Raji (cell line): ENCODE measurements at regions not wholly inside any gene's neighbourhood (a gene's known extent, or its start where the extent isn't known, plus 50 kb on each side); places are given as distances from the start of the nearest gene placed in this dataset.

Experiments
- POLR2A ChIP-seq: IDR thresholded peaks from 2 replicates; pipeline ENCODE4 v1.6.1; 2011; ENCODE audit warnings: low read depth, low read length, control low read depth; ENCODE audit not compliant: insufficient read depth

DNA sequence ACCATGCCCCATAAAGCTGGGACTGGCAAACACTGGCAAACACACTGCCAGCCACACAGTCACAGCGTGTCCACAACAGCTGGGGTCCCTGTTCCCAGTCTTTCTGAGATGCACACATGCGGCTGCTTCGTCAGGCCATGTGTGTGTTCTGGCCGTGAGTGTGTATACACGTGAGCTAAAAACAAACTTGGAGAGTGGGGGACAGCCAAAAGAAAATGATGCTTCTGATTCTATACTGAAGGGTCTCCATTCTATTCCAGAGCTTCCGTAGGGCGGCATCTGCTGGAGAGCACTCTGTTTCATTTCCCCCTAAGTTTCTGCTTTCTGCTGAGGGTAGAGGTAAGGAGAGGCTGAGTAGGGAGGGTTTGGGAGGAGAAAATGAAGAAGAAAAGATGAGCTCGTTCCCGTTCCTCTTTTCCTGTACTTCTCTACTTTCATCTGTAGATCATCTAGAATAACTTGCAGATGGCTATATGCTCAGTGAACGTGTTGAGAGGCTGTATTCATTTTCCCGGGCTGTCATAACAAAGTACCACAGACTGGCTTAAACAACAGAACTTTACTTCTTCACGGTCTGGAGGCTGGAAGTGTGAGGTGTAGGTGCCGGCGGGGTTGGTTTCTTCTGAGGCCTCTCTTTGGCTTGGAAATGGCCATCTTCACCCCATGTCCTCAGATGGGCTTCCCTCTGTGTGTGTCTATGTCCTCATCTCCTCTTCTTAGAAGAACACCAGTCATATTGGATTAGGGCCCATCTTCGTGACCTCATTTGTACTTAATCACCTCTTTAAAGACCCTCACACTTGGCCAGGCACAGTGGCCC lies 151.6 kb downstream of the TOMM20 start:
- no peak for TF ChIP-seq POLR2A

- TF ChIP-seq POLR2A = no peak
Measured at GRCh38 chr1:234975941-234976860, 152.4 kb downstream of the TOMM20 start.

GRCh38 chr1:234975122-234975940 lies 153.3 kb downstream of the TOMM20 start:
- no peak for TF ChIP-seq POLR2A

DNA sequence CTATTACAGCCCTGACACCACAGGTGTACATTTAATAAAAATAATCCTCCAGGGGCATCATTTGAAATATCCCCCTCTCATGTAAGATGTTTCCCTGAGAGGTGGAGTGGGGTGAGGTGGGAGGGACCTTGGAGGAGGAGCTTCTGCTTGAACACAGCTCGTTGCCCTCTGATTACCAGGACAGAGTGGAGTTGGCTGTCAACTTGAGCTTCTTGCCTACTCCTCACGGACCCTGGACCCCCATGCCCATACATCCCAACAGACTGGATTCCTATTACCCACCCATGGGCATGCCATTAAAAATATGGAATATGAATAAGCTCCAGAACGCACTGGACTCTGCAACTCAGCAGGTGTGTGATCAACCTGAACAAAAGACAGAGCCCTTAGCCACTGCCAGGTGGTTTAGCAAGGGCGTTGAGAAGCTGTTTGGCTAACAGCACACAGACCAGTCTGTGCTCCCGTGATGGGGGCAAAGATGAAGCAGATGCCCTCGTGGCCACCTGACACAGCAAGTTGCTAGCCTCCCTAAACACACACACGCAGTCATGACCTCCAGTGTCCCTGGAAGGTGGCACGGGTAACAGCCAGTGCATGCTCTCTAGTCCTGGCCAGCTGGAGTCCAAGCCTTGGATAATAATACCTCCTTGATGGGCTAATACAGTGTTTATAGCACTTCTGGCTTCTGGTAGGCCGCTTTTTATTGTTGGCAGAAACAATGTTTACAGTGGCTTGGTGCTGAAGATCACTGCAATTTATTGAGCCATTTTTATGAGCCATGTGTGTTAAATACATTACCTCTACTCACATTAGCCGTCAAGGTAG lies 155.0 kb downstream of the TOMM20 start:
- no peak for TF ChIP-seq POLR2A

DNA sequence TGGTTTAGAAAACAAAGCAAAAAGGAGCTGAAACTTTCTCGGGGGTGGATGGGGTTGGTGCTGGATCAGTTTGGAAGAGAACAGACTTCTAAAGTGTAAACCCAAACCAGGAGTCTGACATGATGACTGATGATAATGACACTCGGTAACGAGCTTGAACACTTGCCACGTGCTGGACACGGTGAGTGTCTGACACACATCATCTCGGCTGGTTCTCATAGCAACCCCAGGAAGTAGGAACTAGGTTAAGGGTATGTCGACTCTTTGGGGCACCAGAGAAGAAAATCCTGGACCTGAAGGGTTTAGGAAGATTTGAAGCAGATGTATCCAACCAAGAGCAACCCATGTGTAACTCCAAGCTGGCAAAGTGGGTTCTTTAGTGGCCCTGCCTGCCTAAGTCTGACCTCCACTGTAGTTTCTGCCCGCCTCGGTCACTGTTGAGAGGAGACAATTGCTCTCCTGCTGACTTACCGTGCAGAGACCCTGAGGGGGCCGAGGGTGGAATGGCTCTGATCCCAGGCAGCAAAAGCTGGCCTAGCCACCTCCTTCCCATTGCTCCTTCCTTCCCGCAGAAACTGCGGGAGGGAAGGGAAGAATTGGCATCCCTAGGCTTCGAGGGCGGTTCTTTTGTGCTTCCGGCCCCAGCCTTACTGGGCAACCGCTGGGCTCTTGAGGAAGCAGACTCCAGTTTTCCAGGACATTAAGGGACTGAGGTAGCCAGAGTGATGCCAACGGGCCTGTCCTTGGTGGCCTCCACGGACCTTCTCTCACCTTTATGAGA lies 156.0 kb downstream of the TOMM20 start:
- no peak for TF ChIP-seq POLR2A

GRCh38 chr1:234971586-234972297 lies 156.9 kb downstream of the TOMM20 start:
- no peak for TF ChIP-seq POLR2A

DNA sequence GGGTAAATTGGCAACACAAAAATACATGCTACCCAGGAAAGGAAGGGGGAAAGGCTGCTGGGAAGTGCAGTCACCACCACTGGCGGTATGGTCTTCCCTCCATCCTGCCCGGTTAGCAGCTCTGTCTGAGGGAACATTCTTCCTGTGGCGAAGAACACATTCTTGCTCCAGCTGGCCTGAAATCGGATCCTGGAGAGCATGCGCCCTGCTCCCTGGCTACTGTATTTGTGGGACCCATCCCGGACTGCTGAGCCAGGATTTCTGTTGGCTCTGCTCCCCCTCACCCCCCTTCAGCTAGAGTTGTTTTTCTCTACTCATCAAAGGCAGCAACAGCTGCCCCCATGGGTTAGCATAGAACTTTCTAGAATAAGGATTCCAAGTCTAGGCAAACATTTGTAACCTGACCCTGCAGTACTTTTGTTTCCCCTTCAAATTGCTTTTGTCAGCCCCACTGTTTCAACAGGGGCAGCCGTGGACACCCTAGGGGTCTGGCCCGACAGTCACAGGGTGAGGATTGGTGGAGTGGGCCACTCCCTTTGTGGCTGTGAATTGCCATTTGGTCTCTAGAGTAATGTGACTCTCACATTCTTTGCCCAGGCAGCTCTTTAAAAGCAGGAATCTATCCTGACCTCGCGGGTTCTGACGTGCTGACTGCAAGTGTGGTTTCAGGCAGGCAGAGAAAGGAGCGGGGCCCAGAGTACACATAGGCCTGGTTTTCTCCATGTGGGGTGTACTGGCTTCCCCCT lies 157.7 kb downstream of the TOMM20 start:
- TF ChIP-seq POLR2A = no peak

DNA sequence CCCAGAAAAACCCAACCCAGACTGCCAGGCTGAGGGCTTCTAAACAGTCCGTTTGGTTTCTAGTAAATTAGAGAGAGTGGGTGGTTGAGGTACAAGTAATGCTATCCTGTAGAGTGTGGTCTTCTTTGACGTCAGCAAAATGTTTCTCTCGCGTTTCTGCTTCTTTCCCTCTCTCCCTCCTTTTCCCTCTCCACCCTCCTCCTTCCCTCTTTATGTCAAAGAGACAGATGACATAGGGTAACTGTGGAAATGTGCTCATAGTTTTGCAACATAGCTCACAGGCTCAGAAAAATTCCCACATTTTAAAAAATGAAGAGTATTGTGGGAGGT lies 158.3 kb downstream of the TOMM20 start:
- TF ChIP-seq POLR2A = no peak

DNA sequence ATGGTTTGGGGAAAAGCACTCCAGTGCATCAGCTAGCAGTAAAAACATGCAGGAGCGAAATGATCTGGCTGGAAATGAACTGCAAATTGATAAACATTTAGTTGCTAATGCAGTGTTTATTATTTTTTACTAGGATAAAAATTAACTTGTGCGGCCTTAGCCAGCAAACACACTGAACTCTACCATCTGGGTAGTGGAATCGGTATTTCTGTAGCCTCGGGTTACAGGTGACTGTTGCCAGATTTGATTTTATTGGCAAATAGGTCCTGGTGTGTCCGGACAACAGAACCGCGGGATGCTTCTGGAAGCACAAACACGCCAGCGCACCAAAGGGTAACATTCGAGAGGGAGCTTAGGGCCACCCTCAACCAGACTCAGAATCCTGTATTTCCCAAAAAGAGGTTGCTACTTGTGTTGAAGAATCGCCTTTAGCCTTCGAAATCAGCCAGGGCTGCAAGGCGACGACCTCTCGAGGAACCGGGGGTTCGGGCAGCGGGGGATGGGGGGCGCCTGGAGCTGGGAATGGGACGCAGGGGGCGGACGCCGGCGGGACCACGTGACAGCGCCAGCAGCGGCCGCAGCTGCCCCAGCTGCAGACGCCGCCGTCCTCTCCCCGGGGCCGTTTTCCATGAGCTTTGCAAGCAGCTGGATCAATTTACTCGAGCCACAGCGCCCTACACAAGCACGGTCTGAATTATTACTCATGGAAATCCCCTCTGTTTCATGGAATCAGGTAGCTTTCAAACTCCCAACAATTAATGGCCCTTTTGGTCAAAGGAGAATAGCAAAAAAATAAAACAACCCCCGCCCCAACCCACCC lies 158.8 kb downstream of the TOMM20 start:
- TF ChIP-seq POLR2A = no peak

DNA sequence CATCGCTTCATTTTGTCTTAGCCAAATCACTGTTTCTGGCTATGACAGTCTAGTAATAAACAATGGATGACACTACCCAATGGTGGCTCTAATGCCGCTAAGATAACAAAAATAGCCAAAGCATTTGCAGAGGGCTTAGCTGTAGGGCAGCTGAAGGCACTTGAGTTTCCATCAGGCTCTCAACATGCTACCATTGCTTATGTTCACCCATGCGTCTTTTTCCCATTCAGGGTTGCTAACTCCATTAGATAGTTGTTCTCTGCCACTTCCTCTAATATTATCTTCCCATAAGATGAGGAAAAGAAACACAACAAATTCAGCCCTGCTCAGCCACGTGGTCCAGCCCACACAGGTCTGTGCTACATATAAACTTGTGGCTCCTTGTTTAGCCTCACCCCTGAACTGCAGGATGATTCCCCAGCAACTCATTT lies 159.6 kb downstream of the TOMM20 start:
- no peak for TF ChIP-seq POLR2A

GRCh38 chr1:234968451-234968850 lies 160.2 kb downstream of the TOMM20 start:
- no peak for TF ChIP-seq POLR2A

- no peak for TF ChIP-seq POLR2A
Measured at GRCh38 chr1:234967121-234967520, 161.5 kb downstream of the TOMM20 start.
